Right hindlimb (tissue), 1 donor: ENCODE measurements at regions not wholly inside any gene's neighbourhood (a gene's known extent, or its start where the extent isn't known, plus 50 kb on each side); places are given as distances from the start of the nearest gene placed in this dataset.
"Not testable (repeated sequence)": the region's sequence is repeated elsewhere in the genome, so short reads cannot be mapped to it uniquely, and the experiment has no call there.

Experiments used
- DNase-seq: peaks from one replicate; pipeline ENCODE4 v3.0.0-alpha.2; 2018

DNA sequence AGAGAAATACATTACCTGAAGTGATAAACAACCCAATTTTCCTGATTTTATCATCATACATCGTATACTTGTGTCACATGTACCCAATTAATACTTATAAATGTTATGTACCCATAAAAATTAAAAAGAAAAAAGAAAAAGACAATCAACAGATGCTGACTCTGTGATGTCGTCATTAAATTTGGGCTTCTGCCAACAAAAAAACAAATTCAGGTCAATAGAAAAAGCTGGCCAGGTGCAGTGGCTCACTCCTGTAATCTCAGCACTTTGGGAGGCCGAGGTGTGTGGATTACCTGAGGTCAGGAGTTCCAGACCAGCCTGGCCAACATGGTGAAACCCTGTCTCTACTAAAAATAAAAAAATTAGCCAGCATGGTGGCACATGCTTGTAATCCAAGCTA, 174.4 kb downstream of the ZIC4 start:
- DNase-seq, result not testable (repeated sequence)

DNA sequence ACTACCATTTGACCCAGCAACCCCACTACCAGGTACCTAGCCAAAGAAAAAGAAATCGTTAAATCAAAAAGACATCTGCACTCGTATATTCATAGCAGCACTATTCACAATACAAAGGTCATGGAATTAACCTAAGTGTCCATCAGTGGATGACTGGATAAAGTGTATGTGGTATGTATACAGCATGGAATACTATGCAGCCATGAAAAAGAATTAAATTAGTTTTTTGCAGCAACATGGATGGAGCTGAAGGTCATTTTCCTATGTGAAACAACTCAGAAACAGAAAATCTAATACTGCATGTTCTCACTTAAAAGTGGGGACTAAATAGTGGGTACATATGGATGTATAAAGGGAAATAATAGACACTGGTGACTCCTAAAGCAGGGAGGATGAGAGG, 175.2 kb downstream of the ZIC4 start:
- no peak for DNase-seq

GRCh38 chr3:147222291-147222690, 184.1 kb downstream of the ZIC4 start:
- no peak for DNase-seq

DNA sequence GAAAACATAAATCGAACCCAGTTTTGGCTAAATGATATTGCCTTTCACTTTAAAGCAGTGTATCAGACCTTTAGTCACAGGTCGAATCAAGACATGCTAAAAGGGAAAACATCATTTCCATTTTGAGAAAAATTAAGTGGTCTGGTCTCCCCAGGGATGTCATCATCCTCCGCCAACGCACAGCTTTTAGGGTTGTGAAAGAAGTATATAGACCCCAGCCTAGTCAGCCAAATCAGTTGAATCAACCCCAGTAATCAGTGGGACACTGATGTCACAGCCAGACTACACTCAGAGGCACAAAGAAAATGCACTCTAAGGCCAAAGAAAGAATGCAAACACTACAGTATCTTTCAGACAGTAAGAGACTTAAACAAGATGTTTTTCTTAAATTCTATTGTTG, 187.4 kb downstream of the ZIC4 start:
- DNase-seq, result no peak

- DNase-seq, result no peak
Measured at GRCh38 chr3:147216143-147216673, 190.1 kb downstream of the ZIC4 start.

GRCh38 chr3:147215660-147216059, 190.7 kb downstream of the ZIC4 start:
- no peak for DNase-seq

- DNase-seq, result no peak
Measured at GRCh38 chr3:147213633-147214032, 192.7 kb downstream of the ZIC4 start.

DNA sequence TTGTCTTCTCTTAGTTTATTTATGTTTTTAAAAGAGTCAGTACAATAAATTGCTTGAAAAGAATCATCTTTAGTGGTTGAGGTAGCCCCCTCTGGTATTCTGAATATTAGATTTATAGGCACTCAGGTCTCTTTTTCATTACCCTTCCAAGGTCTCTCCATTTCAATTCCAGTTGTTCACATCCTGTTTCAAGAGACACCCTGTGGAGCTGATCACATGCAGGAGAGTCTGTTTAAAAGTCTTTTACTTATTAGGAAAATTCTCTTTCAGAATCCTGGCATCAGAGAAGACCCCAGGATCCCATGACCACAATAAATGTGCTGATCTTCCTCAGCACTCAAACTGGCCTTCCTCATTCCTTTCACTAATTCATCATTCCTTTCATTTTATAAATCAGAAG, 195.7 kb downstream of the ZIC4 start:
- no peak for DNase-seq

DNA sequence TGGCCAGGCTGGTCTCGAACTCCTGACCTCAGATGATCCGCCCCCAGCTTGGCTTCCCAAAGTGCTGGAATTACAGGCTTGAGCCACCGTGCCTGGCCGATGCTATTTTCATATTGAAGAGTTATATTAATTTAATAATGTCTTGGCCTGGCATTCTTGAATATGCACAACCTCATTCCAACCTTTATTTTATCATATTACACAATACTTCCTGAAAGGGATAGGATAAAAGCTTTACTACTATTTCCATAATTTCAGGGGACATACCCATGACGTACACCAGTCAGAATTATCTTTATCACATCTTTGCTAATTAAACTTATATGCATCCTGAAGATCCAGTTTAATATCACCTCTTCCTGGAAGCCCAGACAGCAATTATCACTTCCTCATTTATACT, 205.3 kb downstream of the ZIC4 start:
- no peak for DNase-seq

DNA sequence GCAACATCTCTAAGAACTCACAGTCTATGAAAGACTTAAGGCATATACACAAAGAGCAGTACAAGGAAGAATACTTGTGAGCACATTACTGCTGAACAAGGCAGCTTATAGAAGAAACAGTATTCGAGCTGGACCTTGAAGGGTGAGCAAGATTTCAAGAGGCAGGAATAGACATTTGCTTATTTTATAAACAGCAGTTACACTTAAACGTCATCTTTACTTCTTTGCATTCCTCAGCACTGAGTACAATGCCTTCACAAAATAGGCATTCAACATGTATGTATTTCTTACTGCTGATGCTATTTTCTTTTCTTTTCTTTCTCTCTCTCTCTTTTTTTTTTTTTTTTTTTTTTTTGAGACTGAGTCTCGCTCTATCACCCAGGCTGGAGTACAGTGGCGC, 205.8 kb downstream of the ZIC4 start:
- DNase-seq, result no peak

GRCh38 chr3:147197739-147198138, 208.6 kb downstream of the ZIC4 start:
- DNase-seq, result no peak

- no peak for DNase-seq
Measured at GRCh38 chr3:147195887-147196286, 210.5 kb downstream of the ZIC4 start.

DNA sequence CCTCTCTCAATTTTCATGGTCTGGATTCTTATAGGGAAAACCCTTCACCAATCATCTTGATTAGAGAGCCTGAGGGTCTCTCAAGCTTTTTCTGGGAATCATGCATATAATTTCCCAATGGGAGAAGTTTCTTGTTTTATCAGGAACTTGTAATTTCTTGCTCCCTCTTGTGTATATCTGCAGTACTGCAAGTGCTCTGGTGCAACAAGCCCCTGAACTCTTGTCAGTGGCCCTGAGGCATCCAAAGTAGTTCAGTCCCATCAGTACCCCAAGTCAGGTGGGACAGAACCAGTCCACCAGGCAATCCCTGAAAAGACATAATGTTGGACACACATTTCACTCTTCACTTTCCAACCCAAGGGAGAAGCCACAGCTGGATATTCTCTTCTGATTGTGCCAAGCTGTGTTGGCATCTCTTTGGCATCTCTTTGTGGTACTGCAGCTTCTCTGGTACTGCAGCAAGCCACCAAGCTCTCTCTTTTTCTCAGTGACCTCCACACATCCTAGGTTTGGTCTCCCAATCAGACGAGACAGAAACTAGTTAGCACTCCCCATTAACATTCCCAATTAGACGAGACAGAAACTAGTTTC, 214.5 kb downstream of the ZIC4 start:
- peak; percentile 11 for DNase-seq

GRCh38 chr3:147189016-147189415, 217.3 kb downstream of the ZIC4 start:
- no peak for DNase-seq

GRCh38 chr3:147187687-147188086, 218.7 kb downstream of the ZIC4 start:
- no peak for DNase-seq

GRCh38 chr3:147185781-147186180, 220.6 kb downstream of the ZIC4 start:
- DNase-seq, result no peak

DNA sequence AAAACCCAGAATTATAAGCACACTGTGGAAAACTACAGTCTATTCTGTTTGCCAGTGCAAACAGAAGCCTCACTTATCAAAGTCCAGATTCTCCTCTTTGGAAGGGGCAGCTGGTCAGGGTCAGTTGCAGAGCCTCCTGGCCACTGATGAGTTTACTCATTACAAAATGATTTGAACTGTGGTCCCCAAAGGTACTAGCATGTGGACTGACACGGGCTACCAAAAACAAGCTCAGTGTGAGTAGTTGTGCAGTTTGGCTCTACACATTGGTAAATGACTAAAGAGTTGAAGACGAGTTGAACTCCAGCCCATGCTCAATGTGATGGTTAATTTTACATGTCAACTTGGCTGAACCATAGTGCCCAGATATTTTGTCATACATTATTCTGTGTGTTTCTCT, 221.5 kb downstream of the ZIC4 start:
- DNase-seq, result no peak

GRCh38 chr3:147173257-147173656, 233.1 kb downstream of the ZIC4 start:
- DNase-seq, result no peak

- no peak for DNase-seq
Measured at GRCh38 chr3:147162743-147163142, 243.6 kb downstream of the ZIC4 start.

- no peak for DNase-seq
Measured at GRCh38 chr3:147161833-147162232, 244.5 kb downstream of the ZIC4 start.

GRCh38 chr3:147160984-147161383, 245.4 kb downstream of the ZIC4 start:
- DNase-seq, result no peak

GRCh38 chr3:147159141-147159540, 247.2 kb downstream of the ZIC4 start:
- DNase-seq, result no peak

GRCh38 chr3:147157631-147158030, 248.7 kb downstream of the ZIC4 start:
- DNase-seq, result no peak

- DNase-seq, result not testable (repeated sequence)
Measured at GRCh38 chr3:147154988-147155387, 251.4 kb downstream of the ZIC4 start.

- no peak for DNase-seq
Measured at GRCh38 chr3:147153830-147154539, 252.4 kb downstream of the ZIC4 start.
